H1 (cell line): ENCODE measurements at regions not wholly inside any gene's neighbourhood (a gene's known extent, or its start where the extent isn't known, plus 50 kb on each side); places are given as distances from the start of the nearest gene placed in this dataset.

Experiments
- SIRT6 ChIP-seq: IDR thresholded peaks from one replicate; pipeline ENCODE4 v1.7.1; 2012; ENCODE audit warnings: low read length, inconsistent platforms

DNA sequence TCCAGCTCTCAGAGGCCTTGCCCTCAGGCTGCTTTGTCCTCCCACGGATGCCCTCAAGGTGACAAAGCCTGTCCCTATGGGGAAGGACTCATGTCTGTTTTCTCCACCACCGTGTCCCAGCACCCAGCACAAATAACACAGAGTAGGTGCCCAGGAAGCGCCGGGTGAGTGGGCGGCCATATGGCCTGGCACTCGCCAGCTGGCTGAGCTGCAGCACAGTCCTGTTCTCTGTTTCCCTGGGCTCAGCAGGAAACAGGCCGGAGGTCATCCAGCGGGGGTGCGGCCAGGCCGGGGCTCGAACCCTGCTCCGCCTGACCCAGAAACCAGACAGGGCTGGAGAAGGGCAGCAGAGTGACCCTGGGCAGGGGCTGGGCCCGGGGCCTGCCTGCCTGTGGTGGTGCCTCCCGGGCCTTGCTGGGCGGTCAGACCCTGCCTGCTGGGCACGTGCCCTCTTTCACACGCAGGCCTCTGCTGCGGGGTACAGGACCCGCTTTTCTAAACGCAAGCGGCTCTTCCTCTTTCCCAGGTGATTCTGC, 139.0 kb upstream of the CIBAR2 start (continued):
- TF ChIP-seq SIRT6 = no peak
